GM06990 (cell line): ENCODE measurements at regions not wholly inside any gene's neighbourhood (a gene's known extent, or its start where the extent isn't known, plus 50 kb on each side); places are given as distances from the start of the nearest gene placed in this dataset.

Experiments
- DNase-seq: peaks from one replicate; pipeline ENCODE4 v3.0.0-alpha.2; 2011; ENCODE audit not compliant: insufficient read length; ENCODE audit errors: extremely low read depth
- H3K27me3 ChIP-seq: replicated peaks from 2 replicates; pipeline ENCODE4 v1.6.0; 2011; ENCODE audit warnings: low read length; ENCODE audit not compliant: control insufficient read depth, insufficient read depth
- H3K36me3 ChIP-seq: 2 replicates; pipeline ENCODE4 v1.5.1; 2011; ENCODE audit warnings: low read length; ENCODE audit not compliant: control insufficient read depth, insufficient read depth
- H3K4me3 ChIP-seq: replicated peaks from 2 replicates; pipeline ENCODE4 v1.5.1; 2011; ENCODE audit warnings: low read depth, mild to moderate bottlenecking, control low read depth, low read length
- TF ChIP-seq, protein P1 (sequence below): IDR thresholded peaks from 2 replicates; pipeline ENCODE4 v1.5.1; 2011; ENCODE audit warnings: low read length, control low read depth, mild to moderate bottlenecking, inconsistent platforms; ENCODE audit not compliant: insufficient read depth, poor library complexity, severe bottlenecking

GRCh38 chr7:54898659-54899340 lies 120.0 kb upstream of the EGFR start:
- TF ChIP-seq, protein P1, sequence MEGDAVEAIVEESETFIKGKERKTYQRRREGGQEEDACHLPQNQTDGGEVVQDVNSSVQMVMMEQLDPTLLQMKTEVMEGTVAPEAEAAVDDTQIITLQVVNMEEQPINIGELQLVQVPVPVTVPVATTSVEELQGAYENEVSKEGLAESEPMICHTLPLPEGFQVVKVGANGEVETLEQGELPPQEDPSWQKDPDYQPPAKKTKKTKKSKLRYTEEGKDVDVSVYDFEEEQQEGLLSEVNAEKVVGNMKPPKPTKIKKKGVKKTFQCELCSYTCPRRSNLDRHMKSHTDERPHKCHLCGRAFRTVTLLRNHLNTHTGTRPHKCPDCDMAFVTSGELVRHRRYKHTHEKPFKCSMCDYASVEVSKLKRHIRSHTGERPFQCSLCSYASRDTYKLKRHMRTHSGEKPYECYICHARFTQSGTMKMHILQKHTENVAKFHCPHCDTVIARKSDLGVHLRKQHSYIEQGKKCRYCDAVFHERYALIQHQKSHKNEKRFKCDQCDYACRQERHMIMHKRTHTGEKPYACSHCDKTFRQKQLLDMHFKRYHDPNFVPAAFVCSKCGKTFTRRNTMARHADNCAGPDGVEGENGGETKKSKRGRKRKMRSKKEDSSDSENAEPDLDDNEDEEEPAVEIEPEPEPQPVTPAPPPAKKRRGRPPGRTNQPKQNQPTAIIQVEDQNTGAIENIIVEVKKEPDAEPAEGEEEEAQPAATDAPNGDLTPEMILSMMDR: no peak
- Histone ChIP-seq H3K27me3 (no peaks in the 10 kb centered on the region), H3K36me3 (no peaks in the 10 kb centered on the region), H3K4me3 (no peak overlapping the region)
- no peak for DNase-seq

DNA sequence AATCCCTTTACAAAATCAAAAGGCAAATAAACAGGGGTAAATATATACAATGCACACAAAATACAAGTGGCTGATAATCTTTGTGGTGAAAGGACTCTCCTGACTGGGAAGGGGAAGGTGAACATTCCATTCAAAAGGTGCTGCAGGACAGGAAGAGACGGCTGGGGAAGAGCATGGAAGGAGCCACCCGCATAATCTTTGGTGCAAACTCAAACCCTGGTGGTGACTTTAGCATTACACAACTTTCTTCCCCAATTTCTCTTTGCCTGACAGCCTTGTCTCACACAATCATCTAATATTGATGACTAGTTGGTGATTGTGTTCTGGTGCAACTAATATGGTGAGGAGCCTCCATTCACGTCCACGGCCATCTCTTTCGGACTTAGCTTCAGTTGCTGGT lies 117.0 kb upstream of the EGFR start:
- Histone ChIP-seq H3K36me3 (no peaks in the 10 kb centered on the region), H3K27me3 (no peaks in the 10 kb centered on the region), H3K4me3 (no peak overlapping the region)
- TF ChIP-seq, protein P1: no peak
- DNase-seq: no peak

- H3K27me3 ChIP-seq: no peaks in the 10 kb centered on the region
- H3K36me3 ChIP-seq: no peaks in the 10 kb centered on the region
- TF ChIP-seq, protein P1: no peak
- no peak overlapping the region for H3K4me3 ChIP-seq
- DNase-seq: no peak
Measured at GRCh38 chr7:54904130-54904529, 114.7 kb upstream of the EGFR start.

GRCh38 chr7:54904986-54905385 lies 113.8 kb upstream of the EGFR start:
- TF ChIP-seq, protein P1: no peak
- H3K36me3 ChIP-seq: no peaks in the 10 kb centered on the region
- no peaks in the 10 kb centered on the region for H3K27me3 ChIP-seq
- no peak overlapping the region for H3K4me3 ChIP-seq
- no peak for DNase-seq

GRCh38 chr7:54906963-54907362 lies 111.9 kb upstream of the EGFR start:
- TF ChIP-seq, protein P1: no peak
- Histone ChIP-seq H3K4me3 (no peak overlapping the region), H3K27me3 (no peaks in the 10 kb centered on the region), H3K36me3 (no peaks in the 10 kb centered on the region)
- no peak for DNase-seq

- H3K36me3 ChIP-seq: no peaks in the 10 kb centered on the region
- H3K27me3 ChIP-seq: no peaks in the 10 kb centered on the region
- TF ChIP-seq, protein P1: no peak
- no peak overlapping the region for H3K4me3 ChIP-seq
- no peak for DNase-seq
Measured at GRCh38 chr7:54907981-54908380, 110.8 kb upstream of the EGFR start.
